ENCODE measurements at regions not wholly inside any gene's neighbourhood (a gene's known extent, or its start where the extent isn't known, plus 50 kb on each side); places are given as distances from the start of the nearest gene placed in this dataset.

DNA sequence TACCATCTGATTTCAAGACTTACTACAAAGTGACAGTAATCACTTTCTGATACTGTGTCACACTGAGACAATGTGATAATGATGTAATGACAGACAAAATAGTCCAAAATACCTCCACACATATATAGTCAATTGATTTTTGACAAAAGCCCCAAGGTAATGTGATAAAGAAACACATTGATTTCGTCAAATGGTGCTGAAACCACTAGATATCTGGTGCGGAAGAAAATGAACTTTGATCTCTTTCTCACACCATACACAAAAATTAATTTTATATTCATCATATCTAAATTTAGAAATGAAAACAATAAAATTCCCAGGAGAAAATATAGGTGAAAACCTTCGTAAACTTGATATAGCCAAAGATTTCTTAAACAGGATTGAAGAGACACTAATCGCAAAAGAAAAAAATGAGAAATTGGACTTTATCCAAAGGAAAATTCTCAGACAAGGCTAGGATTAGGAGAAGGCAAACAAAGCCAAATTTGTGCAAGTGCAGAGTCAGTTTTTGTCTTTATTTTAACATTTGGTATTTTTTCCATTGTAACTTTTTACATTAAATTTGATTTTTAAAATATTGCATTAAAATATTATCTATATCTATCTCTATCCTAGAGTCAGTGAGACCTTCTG lies 739.9 kb downstream of the DIAPH3 start:
- DNase-seq, result no peak
- Histone ChIP-seq H3K4me1 (ENCODE audit: control insufficient read depth in 2 of 2, insufficient read depth in 2 of 2, low read length in 2 of 2) (no peaks in the 10 kb centered on the region), H2AFZ (ENCODE audit: insufficient read depth, low read depth, low read length, poor library complexity, severe bottlenecking) (no peak overlapping the region), H3K27me3 (replicated peaks in 1 of 4; ENCODE audit: control extremely low read depth in 1 of 4, control insufficient read depth in 3 of 4, insufficient read depth in 4 of 4, low read length in 3 of 4) (no peaks in the 10 kb centered on the region), H3K79me2 (ENCODE audit: control insufficient read depth, insufficient read depth, low read length) (no peaks in the 10 kb centered on the region), H3K4me2 (replicated peaks; ENCODE audit: low read depth, low read length, poor library complexity, severe bottlenecking) (no peak overlapping the region), H3K36me3 (replicated peaks in 1 of 2; ENCODE audit: control extremely low read depth in 1 of 2, control insufficient read depth in 1 of 2, extremely low read depth in 1 of 2, insufficient read depth in 2 of 2, low read length in 1 of 2) (no peaks in the 10 kb centered on the region), H4K20me1 (ENCODE audit: control insufficient read depth, insufficient read depth, low read length, poor library complexity, severe bottlenecking) (no peaks in the 10 kb centered on the region), H3K4me3 (ENCODE audit: control extremely low read depth in 1 of 5, extremely low read depth in 1 of 5, insufficient read depth in 1 of 5, low read depth in 2 of 5, low read length in 4 of 5) (no peak overlapping the region), H3K9me3 (ENCODE audit: control extremely low read depth in 1 of 3, control insufficient read depth in 2 of 3, insufficient read depth in 1 of 3, low read length in 2 of 3) (peaks cover 0 to 2% (median 0%) of the 10 kb centered on the region in 3 donors), H3K27ac (ENCODE audit: low read length in 2 of 2) (no peak overlapping the region), H3K9ac (ENCODE audit: low read length) (no peak overlapping the region)
- no peak overlapping the region for H3K4me3 Mint-ChIP-seq
- H3K27me3 Mint-ChIP-seq, result no peaks in the 10 kb centered on the region
- WGBS (ENCODE audit: insufficient coverage), result no CpG with 5 or more reads among the region's 4 CpGs
- ATAC-seq (ENCODE audit: low read depth), result no peak
- no peak for TF ChIP-seq EZH2 (IDR thresholded peaks at IDR 0.05; ENCODE audit: borderline replicate concordance, insufficient read depth, low read depth, low read length, poor library complexity, severe bottlenecking)
- TF ChIP-seq, protein P1, sequence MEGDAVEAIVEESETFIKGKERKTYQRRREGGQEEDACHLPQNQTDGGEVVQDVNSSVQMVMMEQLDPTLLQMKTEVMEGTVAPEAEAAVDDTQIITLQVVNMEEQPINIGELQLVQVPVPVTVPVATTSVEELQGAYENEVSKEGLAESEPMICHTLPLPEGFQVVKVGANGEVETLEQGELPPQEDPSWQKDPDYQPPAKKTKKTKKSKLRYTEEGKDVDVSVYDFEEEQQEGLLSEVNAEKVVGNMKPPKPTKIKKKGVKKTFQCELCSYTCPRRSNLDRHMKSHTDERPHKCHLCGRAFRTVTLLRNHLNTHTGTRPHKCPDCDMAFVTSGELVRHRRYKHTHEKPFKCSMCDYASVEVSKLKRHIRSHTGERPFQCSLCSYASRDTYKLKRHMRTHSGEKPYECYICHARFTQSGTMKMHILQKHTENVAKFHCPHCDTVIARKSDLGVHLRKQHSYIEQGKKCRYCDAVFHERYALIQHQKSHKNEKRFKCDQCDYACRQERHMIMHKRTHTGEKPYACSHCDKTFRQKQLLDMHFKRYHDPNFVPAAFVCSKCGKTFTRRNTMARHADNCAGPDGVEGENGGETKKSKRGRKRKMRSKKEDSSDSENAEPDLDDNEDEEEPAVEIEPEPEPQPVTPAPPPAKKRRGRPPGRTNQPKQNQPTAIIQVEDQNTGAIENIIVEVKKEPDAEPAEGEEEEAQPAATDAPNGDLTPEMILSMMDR (IDR thresholded peaks at IDR 0.05), result no peak
- H3K4me1 Mint-ChIP-seq, result no peaks in the 10 kb centered on the region
- ChIA-PET POLR2A (no interaction called here), CTCF (no interaction called here)
- intact Hi-C loops (cut with micrococcal nuclease), result no loop called here
- H3K9me3 Mint-ChIP-seq (ENCODE audit: insufficient read depth), result peaks cover 12% of the 10 kb centered on the region
- no peak overlapping the region for H3K27ac Mint-ChIP-seq

DNA sequence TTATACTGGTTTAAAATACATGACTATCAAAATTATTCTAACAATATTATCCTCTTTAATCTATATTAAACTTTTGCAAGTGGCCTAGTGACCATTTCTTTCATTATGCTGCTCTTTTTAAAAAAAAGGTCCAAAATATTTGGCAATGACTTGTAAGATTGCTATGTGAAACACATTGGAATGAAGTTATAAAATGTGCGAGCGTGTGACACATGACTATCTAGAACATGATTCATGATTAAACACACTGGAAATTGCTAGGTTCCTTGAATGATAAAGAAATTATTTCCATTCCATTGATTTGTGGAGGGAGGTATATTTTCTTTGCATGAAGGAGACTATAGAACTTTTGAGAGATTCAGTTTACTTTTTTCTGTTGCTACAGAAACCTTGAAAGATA lies 739.1 kb downstream of the DIAPH3 start:
- no peak overlapping the region for H3K4me3 Mint-ChIP-seq
- Histone ChIP-seq H3K4me2 (replicated peaks; ENCODE audit: low read depth, low read length, poor library complexity, severe bottlenecking) (no peak overlapping the region), H3K79me2 (ENCODE audit: control insufficient read depth, insufficient read depth, low read length) (no peaks in the 10 kb centered on the region), H4K20me1 (ENCODE audit: control insufficient read depth, insufficient read depth, low read length, poor library complexity, severe bottlenecking) (no peaks in the 10 kb centered on the region), H3K27me3 (replicated peaks in 1 of 4; ENCODE audit: control extremely low read depth in 1 of 4, control insufficient read depth in 3 of 4, insufficient read depth in 4 of 4, low read length in 3 of 4) (no peaks in the 10 kb centered on the region), H3K9ac (ENCODE audit: low read length) (no peak overlapping the region), H3K4me1 (ENCODE audit: control insufficient read depth in 2 of 2, insufficient read depth in 2 of 2, low read length in 2 of 2) (no peaks in the 10 kb centered on the region), H3K9me3 (ENCODE audit: control extremely low read depth in 1 of 3, control insufficient read depth in 2 of 3, insufficient read depth in 1 of 3, low read length in 2 of 3) (peaks cover 0 to 2% (median 0%) of the 10 kb centered on the region in 3 donors), H3K4me3 (ENCODE audit: control extremely low read depth in 1 of 5, extremely low read depth in 1 of 5, insufficient read depth in 1 of 5, low read depth in 2 of 5, low read length in 4 of 5) (no peak overlapping the region), H3K27ac (ENCODE audit: low read length in 2 of 2) (no peak overlapping the region), H2AFZ (ENCODE audit: insufficient read depth, low read depth, low read length, poor library complexity, severe bottlenecking) (no peak overlapping the region), H3K36me3 (replicated peaks in 1 of 2; ENCODE audit: control extremely low read depth in 1 of 2, control insufficient read depth in 1 of 2, extremely low read depth in 1 of 2, insufficient read depth in 2 of 2, low read length in 1 of 2) (no peaks in the 10 kb centered on the region)
- ChIA-PET CTCF (no interaction called here), POLR2A (no interaction called here)
- no peaks in the 10 kb centered on the region for H3K4me1 Mint-ChIP-seq
- peaks cover 15% of the 10 kb centered on the region for H3K9me3 Mint-ChIP-seq (ENCODE audit: insufficient read depth)
- intact Hi-C loops (cut with micrococcal nuclease), result no loop called here
- DNase-seq (no peak), ATAC-seq (ENCODE audit: low read depth) (no peak)
- WGBS (ENCODE audit: insufficient coverage), result no CpG with 5 or more reads among the region's 2 CpGs
- no peak overlapping the region for H3K27ac Mint-ChIP-seq
- TF ChIP-seq, protein P1 (IDR thresholded peaks at IDR 0.05), result no peak
- TF ChIP-seq EZH2 (IDR thresholded peaks at IDR 0.05; ENCODE audit: borderline replicate concordance, insufficient read depth, low read depth, low read length, poor library complexity, severe bottlenecking), result no peak
- H3K27me3 Mint-ChIP-seq, result no peaks in the 10 kb centered on the region
